ENCODE measurements at regions not wholly inside any gene's neighbourhood (a gene's known extent, or its start where the extent isn't known, plus 50 kb on each side); places are given as distances from the start of the nearest gene placed in this dataset.

DNA sequence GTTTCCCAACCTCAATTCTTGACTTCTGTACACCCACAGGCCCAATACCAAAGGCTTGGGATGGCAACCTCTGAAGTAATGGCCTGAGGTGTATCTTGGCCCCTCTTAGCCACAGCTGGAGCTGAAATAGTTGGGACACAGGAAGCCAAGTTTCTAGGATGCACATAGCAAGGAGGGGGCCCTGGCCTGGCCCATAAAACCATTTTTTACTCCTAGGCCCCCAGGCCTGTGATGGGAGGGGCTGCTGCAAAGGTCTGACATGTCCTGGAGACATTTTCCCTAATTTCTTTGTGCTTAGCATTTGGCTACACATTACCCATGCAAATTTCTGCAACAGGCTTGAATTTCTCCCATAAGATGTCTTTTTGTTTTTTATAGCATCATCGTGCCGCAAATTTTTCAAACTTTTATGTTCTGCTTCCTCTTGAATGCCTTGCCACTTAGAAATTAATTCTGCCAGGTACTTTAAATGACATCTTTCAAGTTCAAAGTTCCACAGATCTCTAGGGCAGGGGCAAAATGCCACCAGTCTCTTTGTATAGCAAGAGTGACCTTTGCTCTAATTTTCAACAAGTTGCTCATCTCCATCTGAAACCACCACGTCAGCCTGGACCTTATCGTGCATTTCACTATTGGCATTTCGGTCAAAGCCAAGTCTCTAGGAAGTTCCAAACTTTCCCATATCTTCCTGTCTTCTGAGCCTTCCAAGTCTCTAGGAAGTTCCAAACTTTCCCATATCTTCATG lies 490.8 kb downstream of the IPMK start:
- no peak for DNase-seq

DNA sequence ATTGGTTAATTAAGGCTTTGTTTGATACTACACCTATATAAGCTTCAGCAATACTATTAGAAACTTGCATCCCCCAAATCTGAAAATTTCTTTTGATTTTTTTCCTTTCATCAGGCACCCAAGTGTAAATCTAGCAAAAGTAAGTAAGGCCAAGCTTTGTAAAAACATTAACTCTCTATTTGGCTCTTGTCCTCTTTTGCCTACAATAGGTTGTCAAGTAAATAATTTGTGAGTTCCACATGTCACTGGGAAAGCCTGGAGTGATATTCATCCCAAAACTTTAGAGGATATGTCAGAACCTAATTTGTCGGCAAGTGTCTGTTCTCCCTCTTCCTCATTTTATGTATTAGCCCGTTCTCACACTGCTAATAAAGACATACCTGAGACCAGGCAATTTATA lies 492.4 kb downstream of the IPMK start:
- no peak for DNase-seq

DNA sequence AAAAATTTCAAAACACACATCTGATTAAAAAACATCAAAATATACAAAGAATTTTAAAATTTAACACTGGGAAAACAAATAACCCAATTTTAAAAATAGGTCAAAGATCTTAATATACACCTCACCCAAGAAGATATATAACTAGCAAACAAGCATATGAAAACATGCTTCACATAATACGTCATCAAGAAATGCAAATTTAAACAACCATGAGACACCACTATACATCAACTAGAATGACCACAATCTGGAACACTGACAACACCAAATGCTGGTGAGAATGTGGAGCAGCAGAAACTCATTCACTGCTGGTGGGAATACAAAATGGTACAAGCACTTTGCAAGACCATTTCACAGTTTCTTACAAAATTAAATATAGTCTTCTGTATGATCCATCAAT lies 498.4 kb downstream of the IPMK start:
- no peak for DNase-seq

DNA sequence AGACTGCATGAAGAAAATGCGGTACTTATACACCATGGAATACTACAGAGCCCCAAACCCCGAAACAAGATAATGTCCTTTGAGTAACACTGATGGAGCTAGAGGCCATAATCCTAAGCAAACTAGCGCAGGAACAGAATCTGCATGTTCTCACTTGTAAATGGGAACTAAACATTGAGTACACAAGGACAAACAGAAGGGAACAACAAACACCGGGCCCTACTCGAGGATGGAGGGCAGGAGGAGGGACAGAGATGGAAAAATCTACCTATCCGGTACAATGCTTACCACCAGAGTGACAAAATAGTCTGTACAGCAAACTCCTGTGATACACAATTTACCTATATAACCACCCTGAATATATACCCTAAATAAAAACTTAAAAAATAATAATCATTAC lies 507.9 kb downstream of the IPMK start:
- no peak for DNase-seq

DNA sequence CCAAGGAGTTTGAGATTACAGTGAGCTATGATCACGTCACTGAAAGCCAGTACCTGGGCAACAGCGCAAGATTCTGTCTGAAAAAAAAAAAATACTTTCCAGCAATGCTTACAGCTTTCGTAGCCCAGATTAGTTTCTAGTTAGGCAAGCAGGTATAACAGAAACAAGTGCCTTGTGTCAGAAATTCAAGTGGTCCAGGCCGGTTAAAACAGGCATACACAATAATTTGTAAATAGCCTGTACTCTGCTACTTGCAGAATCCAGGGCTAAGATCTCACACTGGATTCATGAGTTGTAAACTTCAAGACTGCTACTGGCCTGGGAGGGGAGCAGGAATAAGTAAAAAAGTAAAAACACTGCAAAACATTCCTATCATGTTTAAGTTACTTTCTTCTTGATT lies 512.9 kb downstream of the IPMK start:
- DNase-seq: no peak

DNA sequence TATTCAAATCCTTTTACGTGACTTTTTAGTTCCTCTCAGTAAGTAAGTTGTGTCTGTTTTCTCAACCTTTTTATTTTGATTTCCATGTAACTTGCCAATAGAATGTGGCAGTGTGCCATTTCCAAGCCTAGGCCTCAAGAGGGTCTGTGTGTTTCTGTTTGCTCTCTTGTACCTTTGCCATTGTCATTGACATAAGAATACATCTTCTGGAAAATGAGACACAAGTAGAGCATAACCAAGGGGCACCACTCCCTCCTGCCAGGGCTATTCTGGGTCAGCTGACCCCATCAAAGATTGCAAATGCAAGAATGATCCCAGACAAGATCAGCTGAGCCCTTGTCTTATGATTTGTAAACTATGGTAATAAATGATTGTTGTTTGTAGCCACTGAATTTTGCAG lies 524.0 kb downstream of the IPMK start:
- no peak for DNase-seq

DNA sequence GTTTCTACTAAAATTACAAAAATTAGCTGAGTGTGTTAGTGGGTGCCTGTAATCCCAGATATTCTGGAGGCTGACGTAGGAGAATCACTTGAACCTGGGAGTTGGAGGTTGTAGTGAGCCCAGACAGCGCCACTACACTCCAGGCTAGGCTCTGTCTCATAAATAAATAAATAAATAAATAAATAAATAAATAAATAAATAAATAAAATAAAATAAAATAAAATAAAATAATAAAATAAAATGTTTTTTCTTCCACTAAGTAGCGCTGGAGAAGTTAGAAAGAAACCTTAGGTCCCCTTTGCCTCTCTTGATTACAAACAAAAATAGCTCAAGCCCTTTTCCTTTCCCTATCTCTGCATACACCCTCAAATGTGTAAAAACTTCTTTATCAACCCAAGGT lies 525.9 kb downstream of the IPMK start:
- no peak for DNase-seq

DNA sequence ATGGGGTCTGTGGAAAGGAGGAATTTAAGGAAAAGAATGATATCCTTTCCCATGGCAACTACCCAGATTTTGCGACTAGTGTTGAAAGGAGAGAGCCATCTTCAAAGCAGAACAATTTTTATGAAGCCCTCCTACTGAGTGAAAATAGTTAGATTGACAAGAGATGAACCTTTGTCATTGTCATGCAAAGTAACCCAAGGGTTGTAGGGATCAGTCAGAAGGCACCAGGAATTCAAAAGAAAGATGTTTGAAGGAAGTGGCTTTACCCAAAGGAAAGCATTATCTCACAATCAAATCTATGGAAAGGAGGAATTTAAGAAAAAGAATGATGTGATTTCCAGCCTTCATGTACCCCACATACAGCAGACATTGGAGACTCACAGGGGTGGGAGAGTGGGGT lies 544.4 kb downstream of the IPMK start:
- no peak for DNase-seq

DNA sequence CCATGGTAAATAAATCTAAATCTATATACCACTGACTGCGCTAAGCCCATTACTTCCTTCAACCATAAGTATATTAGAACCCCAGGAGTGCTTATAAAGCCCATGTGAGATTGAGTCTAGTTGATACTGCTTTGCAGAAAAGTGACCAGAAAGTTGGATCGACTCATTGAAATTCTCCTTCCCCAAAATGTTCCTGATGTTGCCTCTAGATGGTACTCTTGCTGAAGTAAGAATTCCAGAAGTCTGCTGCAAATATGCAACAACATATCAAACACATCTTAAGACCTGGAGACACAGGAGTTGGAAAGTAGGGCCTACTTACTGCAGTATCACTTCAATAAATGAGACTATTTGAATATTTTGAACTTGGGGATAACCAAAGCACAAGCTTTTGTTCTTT lies 550.8 kb downstream of the IPMK start:
- DNase-seq: no peak

DNA sequence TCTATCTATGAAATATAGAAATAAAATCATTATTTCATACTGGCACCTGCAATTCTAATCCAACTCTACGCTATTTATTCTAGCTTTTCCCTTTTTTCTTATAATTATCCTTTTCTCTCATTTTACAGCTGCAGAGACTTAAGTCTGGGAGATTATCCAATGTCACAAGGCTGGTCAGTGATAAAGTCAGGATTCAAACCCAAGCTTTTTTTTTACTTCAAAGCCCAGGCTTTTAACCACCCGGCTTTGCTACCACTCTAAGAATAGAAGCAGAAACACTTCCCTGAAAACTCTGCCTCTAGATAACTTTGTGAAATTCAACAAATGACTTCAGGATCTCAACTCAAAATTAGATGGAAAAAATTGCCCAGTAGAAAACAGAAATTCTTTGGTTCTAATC lies 552.5 kb downstream of the IPMK start:
- no peak for DNase-seq

DNA sequence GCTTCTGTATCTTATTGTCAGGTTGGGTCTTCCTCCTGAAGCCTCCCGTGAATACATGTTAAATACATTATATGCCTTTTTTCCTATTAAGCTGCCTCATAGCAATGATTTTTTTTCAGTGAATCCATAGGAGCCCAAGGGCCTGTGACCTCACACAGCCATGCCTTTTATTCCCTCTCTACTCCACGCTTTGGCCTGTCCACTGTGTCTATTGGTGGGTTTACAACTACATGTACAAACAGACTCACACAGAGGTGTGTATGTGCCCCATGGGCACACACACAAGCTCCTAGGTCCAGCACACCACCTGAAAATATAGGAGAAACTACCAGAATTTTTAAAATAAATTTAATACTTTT lies 560.4 kb downstream of the IPMK start:
- no peak for DNase-seq

DNA sequence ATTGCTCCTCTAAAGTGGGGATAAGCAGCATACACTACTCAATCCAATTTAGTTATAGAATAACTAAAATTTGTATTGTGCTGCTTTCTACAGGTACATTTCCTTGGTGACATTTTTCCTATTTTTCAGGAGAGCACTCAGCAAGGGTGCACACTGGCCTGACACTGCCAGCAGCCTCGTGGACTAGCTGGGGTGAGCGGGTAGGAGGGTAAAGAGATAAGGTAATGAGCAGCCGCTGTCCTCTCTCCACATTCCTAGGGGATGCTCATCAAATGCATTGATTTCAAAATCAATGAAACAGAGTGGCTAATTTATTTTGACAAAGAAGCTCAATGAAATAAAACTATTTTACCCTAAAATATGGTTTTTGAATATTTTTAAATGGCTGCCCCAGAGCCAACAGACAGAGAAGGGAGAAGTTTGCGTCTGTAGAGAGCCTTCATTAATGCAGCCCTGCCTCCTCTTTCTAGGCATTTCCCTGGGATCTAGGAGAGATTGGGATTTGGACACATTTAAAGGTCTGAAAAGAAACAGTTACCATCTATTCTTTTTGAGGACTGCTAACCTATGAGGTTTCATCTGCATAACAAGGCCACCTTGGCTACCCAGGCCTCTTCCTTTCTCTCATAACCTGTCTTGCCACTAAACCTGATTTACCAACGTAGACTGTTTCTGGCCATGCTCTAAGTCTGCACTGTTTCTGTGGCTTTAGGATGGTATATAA lies 561.0 kb downstream of the IPMK start:
- DNase-seq: no peak

DNA sequence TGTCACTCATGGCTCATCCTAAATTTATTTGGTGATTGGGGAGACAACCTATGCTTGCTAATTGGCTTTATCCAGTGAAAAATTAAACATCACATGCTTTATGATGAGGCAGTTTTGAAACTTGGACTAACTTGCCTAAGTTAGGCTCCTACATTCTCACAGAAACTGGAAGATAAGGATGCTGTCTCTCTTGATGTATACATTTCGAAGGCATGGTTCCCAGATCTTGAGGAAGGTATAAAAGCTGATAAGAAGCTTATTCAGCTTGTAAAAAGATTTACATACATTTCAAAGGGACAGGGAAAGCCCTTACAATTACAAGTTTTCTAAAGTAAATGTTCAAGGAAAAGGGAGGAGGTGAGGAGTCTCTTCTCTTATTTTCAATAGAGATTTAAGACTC lies 561.7 kb downstream of the IPMK start:
- DNase-seq: no peak

DNA sequence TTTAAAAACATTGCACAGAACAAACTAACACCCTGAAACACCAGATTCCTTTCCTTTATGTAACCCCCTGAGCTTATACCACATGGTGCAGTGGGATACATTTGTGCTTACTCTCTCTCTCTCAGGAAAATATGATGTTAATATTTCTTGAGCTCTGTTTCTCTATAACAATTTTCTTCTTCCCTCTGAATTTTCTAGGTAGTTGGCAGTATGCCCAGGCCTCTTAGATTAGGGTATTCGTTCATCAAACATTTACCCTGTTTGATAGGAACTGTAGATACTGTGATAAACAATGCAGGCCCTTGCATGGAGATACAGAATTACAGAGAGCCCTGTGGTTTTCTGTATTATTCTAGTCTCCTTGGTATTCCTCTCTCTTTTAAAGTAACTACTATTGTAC lies 567.8 kb downstream of the IPMK start:
- DNase-seq: no peak

DNA sequence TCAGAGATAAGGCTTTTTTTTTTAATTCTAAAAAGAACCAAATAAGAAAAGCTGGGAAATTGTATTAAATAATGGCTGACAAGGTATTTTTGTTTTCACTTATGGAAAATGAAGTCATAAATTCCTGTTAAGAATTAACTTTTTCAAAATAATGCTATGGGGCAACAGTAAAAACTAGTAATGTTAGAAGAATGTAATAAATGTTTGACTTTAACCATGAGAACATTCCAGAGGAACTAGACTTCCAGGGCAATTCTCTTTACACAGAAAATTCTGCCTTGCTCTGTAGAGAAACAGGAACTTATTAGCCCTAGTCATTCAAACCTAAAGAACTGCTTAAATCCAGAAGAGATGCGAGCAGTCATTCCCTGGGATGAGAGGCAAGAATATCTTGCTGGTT lies 571.1 kb downstream of the IPMK start:
- DNase-seq: no peak

DNA sequence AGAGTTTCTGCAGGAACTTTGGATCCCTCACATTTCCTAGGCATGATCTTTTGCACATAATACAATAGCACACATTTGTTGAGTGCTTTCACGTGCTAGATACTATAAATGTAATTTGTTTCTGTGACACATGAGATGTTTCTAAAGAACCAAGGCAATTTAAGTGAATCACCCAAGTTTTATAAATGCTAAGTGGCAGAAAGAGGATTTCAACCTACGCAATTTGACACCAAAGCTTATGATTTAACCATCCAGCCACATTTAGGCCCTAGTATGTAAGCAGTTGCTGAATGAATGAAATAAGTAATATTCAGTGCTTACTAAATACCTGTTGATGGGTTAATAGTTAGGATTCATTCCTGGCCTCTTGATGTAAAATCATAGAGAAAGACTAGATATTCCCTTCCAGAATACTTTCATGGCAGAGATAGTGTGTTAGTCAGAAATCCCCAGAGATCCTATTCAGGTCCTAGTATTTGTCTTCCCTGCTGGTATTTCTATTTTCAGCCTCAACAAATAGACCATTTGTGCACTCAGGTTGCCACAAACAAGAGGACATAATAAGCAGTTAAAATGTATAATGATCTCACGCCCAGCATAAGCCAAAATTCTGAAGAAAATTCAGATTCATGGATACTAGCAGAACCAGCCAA lies 572.6 kb downstream of the IPMK start:
- DNase-seq: no peak

DNA sequence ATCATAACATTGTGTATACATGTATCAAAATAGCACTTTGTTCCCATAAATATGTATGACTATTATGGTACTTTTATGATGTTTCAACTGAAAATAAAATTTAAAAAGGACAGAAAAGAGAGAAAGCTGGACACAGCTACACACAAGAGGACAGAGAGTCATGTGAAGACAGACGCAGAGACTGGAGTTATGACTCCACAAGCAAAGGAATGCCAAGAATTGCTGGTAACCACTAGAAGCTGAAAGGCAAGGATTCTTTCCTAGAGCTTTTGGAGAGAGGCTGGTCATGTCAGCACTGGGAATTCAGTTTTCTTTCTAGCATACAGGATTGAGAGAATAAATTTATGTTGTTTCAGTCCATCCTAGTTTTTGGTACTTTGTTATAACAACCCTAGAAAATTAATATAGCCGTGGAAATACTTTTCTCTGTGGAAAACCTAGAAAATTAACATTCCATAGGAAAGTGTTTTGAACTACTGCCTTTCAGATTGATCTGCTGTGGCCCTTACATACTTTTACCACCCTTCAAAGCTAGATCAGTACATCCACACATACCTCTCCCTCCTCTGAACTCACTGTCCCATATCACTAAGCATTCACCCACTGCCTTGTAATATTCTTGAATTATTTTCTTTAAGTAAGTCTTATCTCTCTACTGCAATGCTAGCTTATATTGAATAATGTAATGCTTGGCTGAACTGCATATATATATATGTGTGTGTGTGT lies 575.3 kb downstream of the IPMK start:
- no peak for DNase-seq

DNA sequence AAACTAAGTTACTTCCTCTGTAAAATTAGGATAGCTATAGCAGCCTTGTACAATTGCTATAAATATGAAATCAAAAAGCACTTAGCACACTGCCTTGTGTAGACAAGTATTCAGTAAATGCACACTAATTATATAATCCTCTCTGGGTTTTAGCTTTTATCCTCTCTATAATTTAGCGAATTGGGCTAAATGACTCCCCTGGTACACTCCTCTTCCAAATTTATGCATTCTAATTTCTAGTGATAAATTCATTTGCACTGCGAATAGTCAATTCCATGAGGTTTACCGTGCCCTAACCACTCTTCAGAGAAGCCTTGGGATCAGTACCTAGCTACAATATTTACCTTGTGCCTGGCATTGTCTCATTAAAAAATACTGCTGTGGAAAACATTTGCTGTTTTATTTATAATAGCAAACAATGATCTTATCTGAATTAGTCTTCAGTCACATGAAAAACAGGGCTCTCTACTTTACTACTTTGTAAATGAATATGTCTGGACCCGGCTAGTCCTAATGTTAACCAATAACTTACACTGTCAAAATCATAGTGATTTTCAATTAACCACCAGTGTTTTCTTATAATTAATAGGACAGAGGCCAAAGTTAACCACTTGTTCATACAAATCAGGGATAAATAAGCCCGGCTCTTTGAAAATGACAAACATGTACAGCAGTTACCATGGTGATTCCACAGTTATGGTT lies 577.9 kb downstream of the IPMK start:
- no peak for DNase-seq

DNA sequence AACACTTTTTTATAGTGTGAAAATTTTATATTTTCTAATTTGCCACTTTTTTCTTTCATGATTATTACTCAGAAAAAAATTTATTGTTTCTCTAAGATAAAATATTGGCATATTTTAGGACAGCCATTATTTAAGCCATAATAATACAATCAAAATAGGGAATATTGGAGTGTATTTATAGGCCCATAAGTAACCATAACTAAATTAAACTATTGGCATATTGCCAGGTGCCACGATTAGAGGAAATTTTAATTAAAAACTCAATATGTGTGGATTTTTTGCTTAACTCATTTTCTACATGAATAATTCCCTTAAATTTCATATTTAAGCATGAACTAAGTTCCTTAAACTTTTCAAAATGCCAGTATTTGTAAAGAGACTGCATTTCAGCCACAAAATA lies 587.8 kb downstream of the IPMK start:
- DNase-seq: no peak

DNA sequence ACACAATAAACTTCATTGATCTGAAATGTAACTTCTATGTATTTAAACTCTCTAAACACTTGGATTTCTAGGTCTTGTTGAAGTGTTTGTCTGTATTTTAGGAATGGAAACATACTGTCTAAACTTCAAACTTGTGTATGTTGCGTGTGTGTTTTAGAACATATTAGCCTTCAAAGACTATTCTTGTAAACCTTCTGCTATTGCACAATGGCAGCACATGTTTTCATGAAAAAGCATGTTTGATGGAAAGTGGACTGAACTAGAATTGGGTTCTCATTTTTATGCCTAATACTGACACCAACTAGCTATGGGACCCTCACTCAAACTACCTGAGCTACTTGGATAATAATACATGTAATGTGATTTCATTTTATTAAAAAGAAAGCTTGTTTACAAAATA lies 592.6 kb downstream of the IPMK start:
- DNase-seq: no peak

DNA sequence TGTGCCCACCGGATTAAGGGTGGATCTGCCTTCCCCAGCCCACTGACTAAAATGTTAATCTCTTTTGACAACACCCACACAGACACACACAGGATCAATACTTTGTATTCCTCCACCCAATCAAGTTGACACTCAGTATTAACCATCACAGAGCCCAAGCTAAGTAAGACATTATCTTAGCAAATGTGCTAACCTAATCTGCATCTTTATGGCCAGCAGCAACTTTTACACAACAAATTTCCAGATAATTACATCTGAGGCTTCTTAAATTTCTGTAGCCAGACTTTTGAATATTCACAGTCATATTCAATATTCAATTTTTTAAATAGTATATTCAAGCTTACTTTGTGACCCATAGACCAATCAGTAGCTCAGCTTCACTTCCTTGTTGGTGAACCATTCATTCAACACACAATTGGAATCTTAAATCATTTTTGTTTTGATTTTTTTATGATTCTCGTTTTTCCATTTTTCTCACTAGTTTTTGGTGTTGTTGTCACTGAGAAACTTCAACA lies 594.2 kb downstream of the IPMK start:
- no peak for DNase-seq

DNA sequence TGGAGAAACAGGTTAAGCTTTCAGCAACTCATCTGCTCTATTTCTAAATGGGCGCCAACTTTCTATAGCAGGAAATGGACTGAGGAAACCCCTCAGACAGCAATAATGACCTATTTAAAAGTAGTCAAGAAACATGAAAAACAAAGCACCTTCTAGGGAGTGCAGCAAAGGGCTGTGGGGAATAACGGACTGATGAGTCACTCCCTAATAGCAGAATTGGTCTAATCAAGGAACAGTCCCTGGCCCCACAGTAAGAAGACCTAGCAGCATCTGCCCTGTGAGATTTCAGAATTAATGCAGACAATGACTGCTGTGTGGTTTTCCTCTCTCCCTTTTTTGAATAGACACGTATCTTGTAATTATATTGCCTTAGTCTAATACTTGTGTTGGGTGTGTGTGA lies 602.9 kb downstream of the IPMK start:
- DNase-seq: no peak

DNA sequence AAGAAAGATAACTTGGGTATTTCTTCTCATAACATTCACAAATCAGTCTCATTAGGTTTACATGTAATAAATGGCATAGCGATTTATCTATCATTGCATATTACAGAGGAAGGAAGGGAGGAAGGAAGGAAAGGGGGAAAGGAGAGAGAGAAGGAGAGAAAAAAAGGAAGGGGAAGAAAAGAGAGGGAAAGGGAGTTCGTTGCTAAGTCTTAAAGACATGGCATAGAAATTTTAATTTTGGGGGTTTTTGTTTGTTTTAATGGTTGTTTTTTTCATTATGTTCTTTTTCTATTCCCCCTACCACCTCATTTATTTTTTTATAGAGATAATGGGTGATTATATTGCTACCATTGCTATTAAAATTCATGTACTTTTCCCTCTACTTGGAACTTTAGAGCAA lies 604.3 kb downstream of the IPMK start:
- no peak for DNase-seq

Measured in stimulated activated CD8-positive, alpha-beta memory T cell treated with anti-CD3 and anti-CD28 coated beads, Interleukin-4, amount 100 ng/mL, for 48 hours (primary cell).